Muscle layer of colon (tissue), 2 donors: ENCODE measurements at regions not wholly inside any gene's neighbourhood (a gene's known extent, or its start where the extent isn't known, plus 50 kb on each side); places are given as distances from the start of the nearest gene placed in this dataset.

Experiments used
- H3K27ac ChIP-seq: one replicate; pipeline ENCODE4 v1.7.0; 2013; ENCODE audit warnings: low read depth, mild to moderate bottlenecking, low read length, moderate library complexity
- H3K27me3 ChIP-seq, 2 donors: one replicate each; pipeline ENCODE4 v1.7.0; 2013; ENCODE audit warnings: low read length in 2 of 2, mild to moderate bottlenecking in 2 of 2; ENCODE audit not compliant: insufficient read depth in 2 of 2, control insufficient read depth in 1 of 2
- H3K36me3 ChIP-seq: one replicate; pipeline ENCODE4 v1.7.0; 2013; ENCODE audit warnings: mild to moderate bottlenecking, low read length; ENCODE audit not compliant: insufficient read depth
- H3K4me1 ChIP-seq: one replicate; pipeline ENCODE4 v1.7.0; 2013; ENCODE audit warnings: mild to moderate bottlenecking, low read length; ENCODE audit not compliant: insufficient read depth
- H3K4me3 ChIP-seq, 2 donors: one replicate each; pipeline ENCODE4 v1.7.0; 2013; ENCODE audit warnings: low read length in 2 of 2, low read depth in 1 of 2, mild to moderate bottlenecking in 1 of 2, moderate library complexity in 1 of 2
- H3K9ac ChIP-seq: one replicate; pipeline ENCODE4 v1.7.0; 2013; ENCODE audit warnings: low read length
- H3K9me3 ChIP-seq: one replicate; pipeline ENCODE4 v1.7.0; 2013; ENCODE audit warnings: mild to moderate bottlenecking, low read length
- donor health status: abdominal sarcoma.
- donor health status: Adenocarcinoma of cecum.

GRCh38 chr16:59053911-59054310, 319.8 kb upstream of the GOT2 start:
- Histone ChIP-seq H3K9me3 (no peaks in the 10 kb centered on the region), H3K27me3 (no peaks in the 10 kb centered on the region), H3K9ac (no peak overlapping the region), H3K36me3 (no peaks in the 10 kb centered on the region), H3K27ac (no peak overlapping the region), H3K4me1 (no peaks in the 10 kb centered on the region), H3K4me3 (no peak overlapping the region)

GRCh38 chr16:59052231-59052630, 318.1 kb upstream of the GOT2 start:
- H3K9me3 ChIP-seq, result no peaks in the 10 kb centered on the region
- H3K27ac ChIP-seq, result no peak overlapping the region
- H3K4me3 ChIP-seq, result no peak overlapping the region
- no peaks in the 10 kb centered on the region for H3K4me1 ChIP-seq
- no peak overlapping the region for H3K9ac ChIP-seq
- H3K36me3 ChIP-seq, result no peaks in the 10 kb centered on the region
- no peaks in the 10 kb centered on the region for H3K27me3 ChIP-seq

GRCh38 chr16:59048876-59049275, 314.8 kb upstream of the GOT2 start:
- no peaks in the 10 kb centered on the region for H3K4me1 ChIP-seq
- no peak overlapping the region for H3K27ac ChIP-seq
- H3K36me3 ChIP-seq, result no peaks in the 10 kb centered on the region
- H3K27me3 ChIP-seq, result no peaks in the 10 kb centered on the region
- no peak overlapping the region for H3K9ac ChIP-seq
- no peaks in the 10 kb centered on the region for H3K9me3 ChIP-seq
- no peak overlapping the region for H3K4me3 ChIP-seq

GRCh38 chr16:59047114-59047513, 313.0 kb upstream of the GOT2 start:
- Histone ChIP-seq H3K4me3 (no peak overlapping the region), H3K27ac (no peak overlapping the region), H3K36me3 (no peaks in the 10 kb centered on the region), H3K4me1 (no peaks in the 10 kb centered on the region), H3K9ac (no peak overlapping the region), H3K9me3 (no peaks in the 10 kb centered on the region), H3K27me3 (no peaks in the 10 kb centered on the region)

DNA sequence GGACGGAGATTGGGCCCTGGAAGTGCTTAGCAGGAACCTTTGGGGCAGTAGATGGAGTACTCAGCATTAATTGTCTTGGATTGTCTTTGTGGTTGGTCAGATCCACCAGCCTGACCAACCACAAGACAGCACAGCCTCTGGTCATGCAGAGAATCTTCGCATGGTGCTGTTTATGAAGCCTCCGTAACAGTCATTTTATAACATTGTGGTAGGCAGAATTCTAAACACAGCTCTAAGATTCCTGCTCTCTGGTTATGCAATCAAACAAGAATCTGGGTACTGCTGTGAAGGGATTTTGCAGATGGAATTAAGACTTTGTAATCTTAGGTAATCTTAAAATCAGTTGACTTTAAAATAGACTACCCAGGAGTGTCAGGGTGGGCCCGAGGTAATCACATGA, 312.2 kb upstream of the GOT2 start:
- Histone ChIP-seq H3K27ac (no peak overlapping the region), H3K27me3 (no peaks in the 10 kb centered on the region), H3K4me3 (no peak overlapping the region)

DNA sequence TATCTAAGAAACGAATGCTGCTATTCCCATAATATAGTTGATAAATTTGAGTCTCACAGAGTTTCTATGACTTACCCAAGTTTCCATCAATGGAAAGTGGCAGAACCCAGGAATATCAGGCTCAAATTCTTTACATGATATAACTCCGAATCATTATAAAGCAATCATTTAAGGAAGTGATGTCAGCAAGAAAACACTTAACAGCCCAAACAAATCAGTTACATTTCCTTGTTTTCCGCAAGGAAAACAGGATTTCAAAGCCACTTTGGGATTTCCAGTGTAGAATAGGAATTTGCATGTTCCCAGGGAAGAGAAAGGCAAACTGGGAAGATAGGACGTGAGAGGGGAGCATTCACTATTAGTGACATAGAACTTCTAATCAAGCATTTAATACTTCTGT, 311.4 kb upstream of the GOT2 start:
- Histone ChIP-seq H3K9ac (no peak overlapping the region), H3K4me3 (no peak overlapping the region), H3K27me3 (no peaks in the 10 kb centered on the region), H3K9me3 (no peaks in the 10 kb centered on the region), H3K27ac (no peak overlapping the region), H3K4me1 (no peaks in the 10 kb centered on the region), H3K36me3 (no peaks in the 10 kb centered on the region)

More for the DNA sequence above, 312.2 kb upstream of the GOT2 start:
- Histone ChIP-seq H3K4me1 (no peaks in the 10 kb centered on the region), H3K9me3 (no peaks in the 10 kb centered on the region), H3K36me3 (no peaks in the 10 kb centered on the region), H3K9ac (no peak overlapping the region)

DNA sequence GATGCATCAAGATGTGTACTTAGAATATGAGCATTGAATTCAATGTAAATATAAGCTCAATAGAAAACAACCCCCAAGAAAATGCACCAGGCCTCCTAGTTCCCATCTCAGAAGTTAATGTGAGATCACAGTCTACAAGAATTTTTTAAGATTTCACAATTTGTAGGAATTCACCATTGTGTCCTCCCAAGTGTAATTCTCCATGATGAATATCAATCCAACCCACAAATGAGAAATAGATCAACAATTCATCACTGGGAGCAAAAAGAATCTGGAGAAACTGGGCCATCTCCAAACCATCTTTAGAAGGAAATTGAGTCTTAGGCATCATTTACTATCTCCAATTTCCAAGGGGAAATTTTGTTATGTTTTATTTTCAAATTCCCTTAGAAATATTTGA, 310.5 kb upstream of the GOT2 start:
- H3K27ac ChIP-seq, result no peak overlapping the region
- H3K36me3 ChIP-seq, result no peaks in the 10 kb centered on the region
- H3K9me3 ChIP-seq, result no peaks in the 10 kb centered on the region
- no peak overlapping the region for H3K4me3 ChIP-seq
- H3K9ac ChIP-seq, result no peak overlapping the region
- H3K27me3 ChIP-seq, result no peaks in the 10 kb centered on the region
- no peaks in the 10 kb centered on the region for H3K4me1 ChIP-seq

DNA sequence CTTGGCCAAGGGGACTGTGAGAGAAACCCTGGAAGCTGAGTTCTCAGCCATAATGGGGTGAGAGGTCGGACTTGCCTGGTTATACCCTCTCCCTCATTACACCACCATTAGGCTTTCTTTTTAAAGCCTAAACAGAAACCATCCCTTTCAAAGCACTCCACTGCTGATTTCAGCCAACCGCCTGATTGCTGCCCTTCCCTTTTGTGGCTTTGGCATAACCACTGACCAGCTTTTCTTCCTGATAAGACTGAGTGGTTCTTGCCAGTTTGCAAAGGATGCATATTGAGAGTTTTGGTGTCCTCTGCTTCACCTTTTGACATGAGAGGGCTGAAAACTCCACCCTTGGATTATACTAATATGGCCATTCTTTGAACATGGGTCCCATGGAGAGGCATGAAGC, 308.2 kb upstream of the GOT2 start:
- no peaks in the 10 kb centered on the region for H3K27me3 ChIP-seq
- H3K4me1 ChIP-seq, result no peaks in the 10 kb centered on the region
- H3K4me3 ChIP-seq, result no peak overlapping the region
- H3K9ac ChIP-seq, result no peak overlapping the region
- H3K9me3 ChIP-seq, result no peaks in the 10 kb centered on the region
- H3K36me3 ChIP-seq, result no peaks in the 10 kb centered on the region
- no peak overlapping the region for H3K27ac ChIP-seq

DNA sequence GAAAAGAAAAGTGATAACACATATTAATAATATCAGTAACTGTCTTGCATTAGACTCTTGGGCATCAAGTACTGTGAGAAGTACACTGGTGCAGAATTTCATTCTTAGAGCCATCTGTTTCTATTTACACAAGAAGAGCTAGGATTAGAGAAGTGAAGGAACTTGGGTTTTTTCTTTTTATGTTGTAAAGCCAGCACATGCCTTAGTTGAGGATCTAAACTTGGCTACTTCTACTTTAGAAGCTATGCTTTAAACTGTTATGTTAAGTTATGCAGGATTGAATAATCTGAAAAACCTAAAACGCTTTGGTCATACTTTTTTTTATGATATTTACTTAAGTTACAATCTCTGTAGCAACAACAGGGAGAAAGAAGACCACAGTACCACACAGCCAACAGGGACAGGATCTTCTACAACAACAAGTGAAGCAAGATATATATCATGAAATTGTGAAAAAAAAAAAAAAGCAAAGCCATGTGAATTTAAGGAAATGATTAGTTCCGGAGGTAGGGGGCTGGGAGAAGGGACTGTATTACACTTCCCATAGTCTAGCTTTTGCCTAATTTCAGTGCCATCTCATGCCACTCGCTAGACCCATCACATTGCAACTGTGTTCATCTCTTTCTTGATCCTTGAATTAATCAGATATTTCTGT, 305.1 kb upstream of the GOT2 start:
- H3K4me3 ChIP-seq, result no peak overlapping the region
- no peak overlapping the region for H3K27ac ChIP-seq

DNA sequence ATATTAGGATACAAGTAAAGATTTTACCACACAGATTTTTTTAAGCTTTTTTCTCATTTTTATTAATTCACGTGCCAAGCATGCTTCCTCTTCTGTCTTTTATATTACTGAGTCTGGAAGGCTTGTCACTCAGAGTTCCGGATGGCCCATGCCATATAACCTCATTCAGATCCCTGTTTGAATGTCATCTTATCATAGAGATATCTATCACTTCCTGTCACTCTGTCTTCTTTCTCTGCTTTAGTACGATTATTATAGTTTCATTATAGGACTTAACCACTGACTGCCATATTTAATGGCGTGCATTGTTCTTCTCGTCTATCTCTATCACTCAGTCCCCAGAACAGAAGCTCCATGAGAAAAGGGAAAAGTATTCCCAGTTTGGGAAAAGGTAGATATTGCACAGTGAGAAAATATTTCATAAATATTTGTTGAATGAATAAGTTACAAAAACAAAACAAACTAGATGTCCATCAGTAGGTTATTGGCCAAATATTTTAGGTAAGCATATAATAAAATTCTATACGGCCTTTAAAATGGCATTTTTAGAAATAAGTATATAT, 296.9 kb upstream of the GOT2 start:
- Histone ChIP-seq H3K36me3 (no peaks in the 10 kb centered on the region), H3K27me3 (no peaks in the 10 kb centered on the region), H3K27ac (no peak overlapping the region), H3K9me3 (no peaks in the 10 kb centered on the region), H3K4me3 (no peak overlapping the region), H3K4me1 (no peaks in the 10 kb centered on the region), H3K9ac (no peak overlapping the region)

More for the DNA sequence above, 305.1 kb upstream of the GOT2 start:
- Histone ChIP-seq H3K27me3 (no peaks in the 10 kb centered on the region), H3K9me3 (no peaks in the 10 kb centered on the region), H3K4me1 (no peaks in the 10 kb centered on the region), H3K9ac (no peak overlapping the region), H3K36me3 (no peaks in the 10 kb centered on the region)

DNA sequence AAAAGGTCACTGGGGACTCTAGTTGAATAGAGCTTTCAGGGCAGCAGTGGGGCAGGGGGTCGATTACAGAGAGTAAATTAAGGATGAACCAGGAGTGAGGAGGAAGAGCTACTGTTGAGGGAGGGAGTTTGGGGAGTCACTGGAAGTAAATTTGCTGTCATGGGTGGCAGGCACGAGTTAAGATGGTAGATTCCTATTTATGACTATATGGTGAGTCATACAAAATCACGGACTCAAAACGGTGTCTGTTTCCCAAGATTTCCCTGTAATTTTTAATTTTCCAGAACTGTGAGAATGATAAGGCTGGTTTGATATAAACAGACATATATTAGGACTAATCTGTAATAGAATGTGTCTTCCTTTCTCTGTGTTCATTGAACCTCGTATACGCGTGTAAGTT, 287.6 kb upstream of the GOT2 start:
- no peak overlapping the region for H3K4me3 ChIP-seq
- H3K9ac ChIP-seq, result no peak overlapping the region
- H3K9me3 ChIP-seq, result no peaks in the 10 kb centered on the region
- no peaks in the 10 kb centered on the region for H3K36me3 ChIP-seq
- H3K27me3 ChIP-seq, result no peaks in the 10 kb centered on the region
- H3K27ac ChIP-seq, result no peak overlapping the region
- H3K4me1 ChIP-seq, result no peaks in the 10 kb centered on the region

DNA sequence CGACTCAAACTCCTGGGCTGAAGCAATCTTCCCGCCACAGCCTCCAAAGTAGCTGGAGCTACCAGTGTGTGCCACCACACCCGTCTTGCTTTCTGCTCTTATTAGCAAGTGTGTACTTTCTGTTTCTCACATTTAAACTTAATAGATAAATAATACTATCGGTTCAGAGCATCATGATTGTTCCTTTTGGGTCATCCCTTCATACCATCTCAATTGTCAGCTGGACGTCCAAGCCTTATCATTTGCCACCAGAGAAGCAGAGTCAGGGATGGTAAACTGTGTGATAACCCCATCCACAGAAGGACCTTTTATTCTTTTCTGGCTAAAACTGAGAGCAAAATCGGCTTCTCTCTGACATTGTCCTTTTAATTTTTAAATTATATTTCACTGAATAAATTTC, 279.8 kb upstream of the GOT2 start:
- no peak overlapping the region for H3K4me3 ChIP-seq
- H3K27ac ChIP-seq, result no peak overlapping the region
- H3K9ac ChIP-seq, result no peak overlapping the region
- no peaks in the 10 kb centered on the region for H3K36me3 ChIP-seq
- H3K27me3 ChIP-seq, result no peaks in the 10 kb centered on the region
- no peaks in the 10 kb centered on the region for H3K9me3 ChIP-seq
- H3K4me1 ChIP-seq, result no peaks in the 10 kb centered on the region
